Spleen (tissue), 11 donors: ENCODE measurements at regions not wholly inside any gene's neighbourhood (a gene's known extent, or its start where the extent isn't known, plus 50 kb on each side); places are given as distances from the start of the nearest gene placed in this dataset.

Experiments used
- DNase-seq: peaks from one replicate; pipeline ENCODE4 v3.0.0-alpha.2; 2020
- H3K27ac ChIP-seq, 8 donors: fragments of 200-600 bp; sonication (generic) in 7 of 8; 1 replicate in 4 of 8; 2 replicates in 4 of 8; pipeline versions ENCODE4 v1.5.0 to v1.8.0; 2016 to 2021; ENCODE audit warnings: inconsistent platforms in 4 of 8, mild to moderate bottlenecking in 4 of 8, moderate library complexity in 1 of 8
- H3K27me3 ChIP-seq, 7 donors: fragments of 200-600 bp; sonication (generic) in 6 of 7; replicated peaks in 1 of 7; 1 replicate in 4 of 7; 2 replicates in 3 of 7; pipeline versions ENCODE4 v1.5.0 to v1.8.0; 2016 to 2021; ENCODE audit warnings: inconsistent platforms in 3 of 7, mild to moderate bottlenecking in 1 of 7
- H3K36me3 ChIP-seq, 6 donors: fragments of 200-600 bp; sonication (generic) in 5 of 6; 1 replicate in 4 of 6; 2 replicates in 2 of 6; pipeline versions ENCODE4 v1.5.0 to v1.8.0; 2016 to 2021; ENCODE audit warnings: inconsistent platforms in 2 of 6
- H3K4me1 ChIP-seq, 6 donors: fragments of 200-600 bp; sonication (generic) in 5 of 6; 1 replicate in 3 of 6; 2 replicates in 3 of 6; pipeline versions ENCODE4 v1.5.0 to v1.8.0; 2016 to 2021; ENCODE audit warnings: inconsistent platforms in 3 of 6
- H3K4me3 ChIP-seq, 8 donors: fragments of 200-600 bp; sonication (generic) in 7 of 8; 1 replicate in 4 of 8; 2 replicates in 4 of 8; pipeline versions ENCODE4 v1.5.0 to v1.8.0; 2016 to 2021; ENCODE audit warnings: inconsistent platforms in 4 of 8, mild to moderate bottlenecking in 4 of 8, moderate library complexity in 2 of 8
- H3K9me3 ChIP-seq, 8 donors: fragments of 200-600 bp; sonication (generic) in 7 of 8; 1 replicate in 4 of 8; 2 replicates in 4 of 8; pipeline versions ENCODE4 v1.5.0 to v1.8.0; 2016 to 2021; ENCODE audit warnings: inconsistent platforms in 4 of 8
- CTCF ChIP-seq, 11 experiments: fragments of 200-600 bp in 7 of 11; fragments of 450-650 bp in 4 of 11; sonication (generic) in 4 of 11; IDR thresholded peaks in 8 of 11; conservative IDR thresholded peaks in 3 of 11; 1 replicate in 7 of 11; 2 replicates in 4 of 11; pipeline versions ENCODE4 v1.4.0 to v1.8.0; 2016 to 2021; ENCODE audit warnings: antibody characterized with exemption in 11 of 11, inconsistent platforms in 4 of 11, mild to moderate bottlenecking in 1 of 11
- POLR2A ChIP-seq, 3 donors: fragments of 450-650 bp; IDR thresholded peaks; one replicate each; pipeline ENCODE4 v1.5.1; 2017; ENCODE audit warnings: antibody characterized with exemption in 3 of 3, mild to moderate bottlenecking in 1 of 3
- POLR2AphosphoS5 ChIP-seq, 3 donors: sonication (generic); formaldehyde crosslinking; IDR thresholded peaks; one replicate each; pipeline ENCODE4 v1.5.1; 2017; ENCODE audit warnings: antibody characterized with exemption in 3 of 3
- WGBS, 5 donors: extraction: QIAGEN DNeasy Blood & Tissue Kit in 3 of 5; methylation state at CpG; one replicate each; pipeline versions ENCODE4 v1.1.5 to v1.1.7; 2013 to 2018; 5-methylcytosine and 5-hydroxymethylcytosine counted together
- intact Hi-C: fragments of 100-400 bp; cut with DNase I; formaldehyde crosslinking; loops from one replicate; pipeline ENCODE4 v1.15.0; 2023; ENCODE audit warnings: low total_unique reads
- donor health status: healthy with polysubstance abuse.
- donor health status: DM: no; HTN: no; CAD: no; lungs with moderate emphysema.
- donor health status: DM: no; HTN: no; CAD: no.
- donor health status: Bipolar disorder and iron deficiency.
- donor health status: healthy.
- donor health status: DM: no; HTN: no; CAD: no.
- donor health status: DM: yes; HTN: yes; CAD: no.

DNA sequence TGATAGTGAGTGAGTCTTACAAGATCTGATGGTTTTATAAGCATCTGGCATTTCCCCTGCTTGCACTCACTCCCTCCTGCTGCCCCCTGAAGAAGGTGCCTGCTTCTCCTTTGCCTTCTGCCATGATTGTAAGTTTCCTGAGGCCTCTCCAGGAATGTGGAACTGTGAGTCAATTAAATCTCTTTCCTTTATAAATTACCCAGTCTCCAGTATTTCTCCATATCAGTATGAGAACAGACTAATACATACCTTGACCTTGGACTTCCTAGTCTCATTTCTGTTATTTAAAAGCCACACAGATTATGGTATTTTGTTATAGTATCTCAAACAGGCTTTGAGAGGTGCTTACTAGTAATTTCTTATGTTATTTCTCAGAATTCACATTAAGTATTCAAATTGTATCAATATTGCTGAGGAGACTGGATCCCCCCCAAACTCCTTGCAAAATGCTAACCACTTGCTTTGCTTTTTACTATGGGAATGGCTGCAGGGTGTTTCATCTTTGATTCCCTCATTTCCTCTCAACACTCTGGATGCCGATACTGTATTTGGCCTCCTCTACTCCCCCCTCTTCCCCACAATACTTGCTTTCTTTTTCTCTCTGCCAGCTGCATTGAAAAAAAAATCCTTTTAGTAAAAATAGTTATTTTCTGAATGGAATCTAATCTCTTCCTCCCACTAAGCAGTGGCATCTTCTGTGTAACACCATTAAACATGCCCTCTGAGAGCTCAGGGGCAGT, 96.9 kb upstream of the WLS start:
- WGBS, 5 donors: 36 to 74% (median 55%) methylated on average over 1 of the region's 1 CpG
- Histone ChIP-seq H3K36me3 (no peaks in the 10 kb centered on the region), H3K4me1 (peaks cover 0 to 11% (median 0%) of the 10 kb centered on the region in 6 donors), H3K27ac (peak overlapping the region in 5 of 8 donors; percentile 10 to 48 (median 34)), H3K27me3 (no peaks in the 10 kb centered on the region), H3K9me3 (no peaks in the 10 kb centered on the region), H3K4me3 (no peak overlapping the region)
- TF ChIP-seq POLR2A (IDR thresholded peaks at IDR 0.05): no peak
- TF ChIP-seq POLR2AphosphoS5 (IDR thresholded peaks at IDR 0.05): no peak
- TF ChIP-seq CTCF (IDR thresholded peaks at IDR 0.05 in 8 of 11, conservative IDR thresholded peaks at IDR 0.05 in 3 of 11): no peak
- intact Hi-C loops: no loop called here
- DNase-seq: no peak

GRCh38 chr1:68328490-68328889, 96.2 kb upstream of the WLS start:
- DNase-seq: no peak
- Histone ChIP-seq H3K4me3 (no peak overlapping the region), H3K9me3 (no peaks in the 10 kb centered on the region), H3K36me3 (no peaks in the 10 kb centered on the region), H3K4me1 (peaks cover 0 to 11% (median 0%) of the 10 kb centered on the region in 6 donors), H3K27me3 (no peaks in the 10 kb centered on the region), H3K27ac (peak overlapping the region in 4 of 8 donors; percentile 7 to 48 (median 38))
- TF ChIP-seq POLR2AphosphoS5 (IDR thresholded peaks at IDR 0.05) (no peak), CTCF (IDR thresholded peaks at IDR 0.05 in 8 of 11, conservative IDR thresholded peaks at IDR 0.05 in 3 of 11) (no peak), POLR2A (IDR thresholded peaks at IDR 0.05) (no peak)
- intact Hi-C loops: no loop called here
- 76 to 90% (median 87%) methylated on average over 1 of the region's 1 CpG for WGBS, 5 donors

DNA sequence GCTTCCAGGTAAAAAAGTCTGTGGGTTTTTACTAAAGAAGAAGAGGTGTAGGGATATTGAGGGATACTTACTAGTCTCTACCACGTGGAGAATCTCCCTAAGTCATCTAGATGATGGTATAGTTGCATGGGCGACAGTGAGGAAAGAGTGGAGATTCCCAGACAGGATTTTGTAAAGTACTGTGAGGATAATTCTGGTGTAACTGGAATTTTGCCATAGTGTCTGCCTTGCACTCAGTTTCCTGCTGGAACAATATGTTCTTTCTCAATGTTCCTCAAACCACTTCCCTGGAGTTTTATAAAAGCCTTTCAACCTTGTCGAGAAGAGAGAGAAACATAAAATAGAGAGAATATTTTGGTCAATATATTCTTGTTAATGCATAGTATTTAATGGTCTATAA, 95.1 kb upstream of the WLS start:
- no peaks in the 10 kb centered on the region for H3K27me3 ChIP-seq
- TF ChIP-seq POLR2A (IDR thresholded peaks at IDR 0.05) (no peak), CTCF (IDR thresholded peaks at IDR 0.05 in 8 of 11, conservative IDR thresholded peaks at IDR 0.05 in 3 of 11) (no peak), POLR2AphosphoS5 (IDR thresholded peaks at IDR 0.05) (no peak)
- 43 to 67% (median 50%) methylated on average over 3 of the region's 3 CpGs for WGBS, 5 donors
- no peak overlapping the region for H3K4me3 ChIP-seq
- intact Hi-C loops: no loop called here
- no peaks in the 10 kb centered on the region for H3K9me3 ChIP-seq
- H3K27ac ChIP-seq: peak overlapping the region in 2 of 8 donors; percentile 7 to 48
- DNase-seq: no peak
- H3K36me3 ChIP-seq: no peaks in the 10 kb centered on the region
- peaks cover 0 to 11% (median 0%) of the 10 kb centered on the region in 6 donors for H3K4me1 ChIP-seq

GRCh38 chr1:68326481-68326880, 94.2 kb upstream of the WLS start:
- no peak overlapping the region for H3K4me3 ChIP-seq
- H3K4me1 ChIP-seq: peaks cover 0 to 11% (median 0%) of the 10 kb centered on the region in 6 donors
- intact Hi-C loops: no loop called here
- no peak for TF ChIP-seq POLR2AphosphoS5 (IDR thresholded peaks at IDR 0.05)
- no peak for TF ChIP-seq CTCF (IDR thresholded peaks at IDR 0.05 in 8 of 11, conservative IDR thresholded peaks at IDR 0.05 in 3 of 11)
- TF ChIP-seq POLR2A (IDR thresholded peaks at IDR 0.05): no peak
- no peaks in the 10 kb centered on the region for H3K9me3 ChIP-seq
- H3K27me3 ChIP-seq: no peaks in the 10 kb centered on the region
- no peak for DNase-seq
- H3K27ac ChIP-seq: no peak overlapping the region
- 93 to 97% (median 96%) methylated on average over 2 of the region's 2 CpGs for WGBS, 5 donors
- no peaks in the 10 kb centered on the region for H3K36me3 ChIP-seq
